ENCODE measurements at regions not wholly inside any gene's neighbourhood (a gene's known extent, or its start where the extent isn't known, plus 50 kb on each side); places are given as distances from the start of the nearest gene placed in this dataset.

GRCh38 chr3:152916753-152917279 is 81.9 kb downstream of the P2RY1 start:
- TF ChIP-seq POLR2A (IDR thresholded peaks at IDR 0.05) (no peak), POLR2AphosphoS5 (IDR thresholded peaks at IDR 0.05) (no peak), CTCF (IDR thresholded peaks at IDR 0.05) (no peak)
